NCI-H226 (cell line): ENCODE measurements at regions not wholly inside any gene's neighbourhood (a gene's known extent, or its start where the extent isn't known, plus 50 kb on each side); places are given as distances from the start of the nearest gene placed in this dataset.

Source experiments
- DNase-seq: peaks from one replicate; pipeline ENCODE4 v3.0.0-alpha.2; 2015

- DNase-seq, result no peak
Observed at GRCh38 chr20:24819331-24819965, 129.6 kb upstream of the CST7 start.

- no peak for DNase-seq
Observed at GRCh38 chr20:24820345-24820744, 128.7 kb upstream of the CST7 start.

GRCh38 chr20:24821391-24821790, 127.7 kb upstream of the CST7 start:
- no peak for DNase-seq

GRCh38 chr20:24823176-24823784, 125.8 kb upstream of the CST7 start:
- DNase-seq, result no peak

- DNase-seq, result no peak
Observed at GRCh38 chr20:24823989-24824693, 124.9 kb upstream of the CST7 start.

GRCh38 chr20:24825591-24825990, 123.5 kb upstream of the CST7 start:
- no peak for DNase-seq

- no peak for DNase-seq
Observed at GRCh38 chr20:24827603-24828295, 121.3 kb upstream of the CST7 start.

- DNase-seq, result no peak
Observed at GRCh38 chr20:24828992-24829648, 119.9 kb upstream of the CST7 start.

- DNase-seq, result no peak
Observed at GRCh38 chr20:24829649-24830370, 119.3 kb upstream of the CST7 start.

- no peak for DNase-seq
Observed at GRCh38 chr20:24830649-24831048, 118.4 kb upstream of the CST7 start.

- no peak for DNase-seq
Observed at GRCh38 chr20:24831232-24831631, 117.8 kb upstream of the CST7 start.

GRCh38 chr20:24832518-24832917, 116.6 kb upstream of the CST7 start:
- no peak for DNase-seq

GRCh38 chr20:24833592-24833991, 115.5 kb upstream of the CST7 start:
- no peak for DNase-seq

GRCh38 chr20:24834310-24834709, 114.8 kb upstream of the CST7 start:
- no peak for DNase-seq

GRCh38 chr20:24835195-24835594, 113.9 kb upstream of the CST7 start:
- DNase-seq, result no peak

GRCh38 chr20:24836041-24836533, 113.0 kb upstream of the CST7 start:
- no peak for DNase-seq

- DNase-seq, result no peak
Observed at GRCh38 chr20:24836661-24837299, 112.3 kb upstream of the CST7 start.

GRCh38 chr20:24837781-24838450, 111.2 kb upstream of the CST7 start:
- DNase-seq, result no peak

GRCh38 chr20:24838546-24839535, 110.2 kb upstream of the CST7 start:
- no peak for DNase-seq
